OCI-LY7 (cell line): ENCODE measurements at regions not wholly inside any gene's neighbourhood (a gene's known extent, or its start where the extent isn't known, plus 50 kb on each side); places are given as distances from the start of the nearest gene placed in this dataset.

ENCODE experiments used
- BruUV-seq: library from RNA; stranded (reverse); fragments of 400-500 nt; replicated peaks from 2 replicates; lab custom pipeline; 2021; lab: Mats Ljungman, UMichigan
- CTCF ChIA-PET: fragments of 300-600 bp; sonication (Branson Sonifier 250); formaldehyde crosslinking; loops from one replicate; lab custom pipeline; 2022; ENCODE audit warnings: antibody characterized with exemption; ENCODE audit not compliant: unreplicated experiment; lab: Charles Lee
- POLR2A ChIA-PET: fragments of 300-600 bp; sonication (Branson Sonifier 250); formaldehyde crosslinking; loops from one replicate; lab custom pipeline; 2022; ENCODE audit warnings: antibody characterized with exemption; lab: Charles Lee
- DNase-seq: peaks from one replicate; pipeline ENCODE4 v3.0.0-alpha.2; 2015; ENCODE audit warnings: low spot score
- H2AFZ ChIP-seq: fragments of 200-600 bp; sonication (generic), shearing (Covaris generic); 2 replicates; pipeline ENCODE4 v1.6.1; 2014; ENCODE audit warnings: mild to moderate bottlenecking, antibody characterized with exemption, low read length, moderate library complexity
- H3K27ac ChIP-seq: fragments of 200-600 bp; sonication (generic); 2 replicates; pipeline ENCODE4 v1.5.1; 2014; ENCODE audit warnings: mixed run types, low read depth, mild to moderate bottlenecking, moderate library complexity, low read length, inconsistent platforms; ENCODE audit not compliant: poor library complexity, severe bottlenecking
- H3K36me3 ChIP-seq: fragments of 200-600 bp; sonication (generic); 2 replicates; pipeline ENCODE4 v1.6.1; 2014; ENCODE audit warnings: mild to moderate bottlenecking, antibody characterized with exemption, low read length, moderate library complexity, mixed read lengths; ENCODE audit not compliant: insufficient read depth
- H3K4me1 ChIP-seq: fragments of 200-600 bp; sonication (generic); 2 replicates; pipeline ENCODE4 v1.5.1; 2014; ENCODE audit warnings: mild to moderate bottlenecking, low read length; ENCODE audit not compliant: insufficient read depth, poor library complexity, severe bottlenecking
- H3K4me2 ChIP-seq: fragments of 200-600 bp; sonication (generic); 2 replicates; pipeline ENCODE4 v1.6.1; 2014; ENCODE audit warnings: mild to moderate bottlenecking, low read length
- H3K4me3 ChIP-seq: fragments of 200-600 bp; sonication (generic); 2 replicates; pipeline ENCODE4 v1.5.1; 2014; ENCODE audit warnings: mild to moderate bottlenecking, low read depth, low read length; ENCODE audit not compliant: poor library complexity, severe bottlenecking
- H3K79me2 ChIP-seq: fragments of 200-600 bp; sonication (generic); 2 replicates; pipeline ENCODE4 v1.6.1; 2016; ENCODE audit warnings: low read depth, mild to moderate bottlenecking, low read length, moderate library complexity, mixed read lengths; ENCODE audit not compliant: insufficient read depth
- H3K9me2 ChIP-seq: fragments of 200-600 bp; sonication (generic); 2 replicates; pipeline ENCODE4 v1.6.1; 2016; ENCODE audit warnings: mild to moderate bottlenecking, low read length, mixed read lengths; ENCODE audit not compliant: insufficient read depth
- H3K9me3 ChIP-seq: fragments of 200-600 bp; sonication (generic); 2 replicates; pipeline ENCODE4 v1.6.1; 2014; ENCODE audit warnings: mild to moderate bottlenecking, mixed run types, low read length, mixed read lengths
- H4K20me1 ChIP-seq: fragments of 200-600 bp; sonication (generic); 2 replicates; pipeline ENCODE4 v1.6.1; 2014; ENCODE audit warnings: mild to moderate bottlenecking, antibody characterized with exemption, low read length, moderate library complexity, mixed read lengths; ENCODE audit not compliant: insufficient read depth
- CTCF ChIP-seq: fragments of 200-600 bp; sonication (generic); conservative IDR thresholded peaks from 2 replicates; pipeline ENCODE4 v1.5.1; 2014; ENCODE audit warnings: mild to moderate bottlenecking, antibody characterized with exemption, low read length, moderate library complexity, mixed read lengths
- EZH2phosphoT487 ChIP-seq: fragments of 200-600 bp; sonication (generic); IDR thresholded peaks from 2 replicates; pipeline ENCODE4 v1.6.1; 2018; ENCODE audit warnings: low read depth, borderline replicate concordance, mild to moderate bottlenecking, mixed run types, antibody characterized with exemption, low read length, moderate library complexity, mixed read lengths
- intact Hi-C: fragments of 100-400 bp; cut with micrococcal nuclease; formaldehyde crosslinking; loops from one replicate; pipeline ENCODE4 v1.10.0; 2022; ENCODE audit not compliant: unreplicated experiment

GRCh38 chr4:159871141-159871540 is 768.3 kb downstream of the RAPGEF2 start:
- Histone ChIP-seq H3K9me3 (no peaks in the 10 kb centered on the region), H3K4me2 (no peak overlapping the region), H3K9me2 (no peaks in the 10 kb centered on the region), H3K4me1 (no peaks in the 10 kb centered on the region), H3K4me3 (no peak overlapping the region), H3K79me2 (no peaks in the 10 kb centered on the region), H2AFZ (no peak overlapping the region), H4K20me1 (no peaks in the 10 kb centered on the region), H3K36me3 (no peaks in the 10 kb centered on the region), H3K27ac (no peak overlapping the region)
- intact Hi-C loops: no loop called here
- TF ChIP-seq CTCF (no peak), EZH2phosphoT487 (no peak)
- POLR2A ChIA-PET: interaction anchor here (0.7 kb wide), 1 partner anchor 16 kb away, joined by 3 read pairs; no protein-coding TSS in a partner anchor
- CTCF ChIA-PET: no interaction called here
- no TSS peak for BruUV-seq
- DNase-seq: no peak

- no peaks in the 10 kb centered on the region for H3K4me1 ChIP-seq
- H3K4me2 ChIP-seq: no peak overlapping the region
- no peaks in the 10 kb centered on the region for H3K9me3 ChIP-seq
- H3K4me3 ChIP-seq: no peak overlapping the region
- ChIA-PET CTCF (no interaction called here), POLR2A (no interaction called here)
- no peaks in the 10 kb centered on the region for H3K79me2 ChIP-seq
- H3K9me2 ChIP-seq: no peaks in the 10 kb centered on the region
- intact Hi-C loops: no loop called here
- BruUV-seq: no TSS peak
- H3K27ac ChIP-seq: no peak overlapping the region
- H3K36me3 ChIP-seq: no peaks in the 10 kb centered on the region
- H4K20me1 ChIP-seq: no peaks in the 10 kb centered on the region
- TF ChIP-seq EZH2phosphoT487: no peak
- no peak for TF ChIP-seq CTCF
- H2AFZ ChIP-seq: no peak overlapping the region
- DNase-seq: no peak
Measured at GRCh38 chr4:159881158-159881557, 778.3 kb downstream of the RAPGEF2 start.

- BruUV-seq: no TSS peak
- TF ChIP-seq EZH2phosphoT487 (no peak), CTCF (no peak)
- Histone ChIP-seq H3K9me2 (no peaks in the 10 kb centered on the region), H3K36me3 (no peaks in the 10 kb centered on the region), H3K4me1 (no peaks in the 10 kb centered on the region), H2AFZ (no peak overlapping the region), H3K27ac (no peak overlapping the region), H3K4me2 (no peak overlapping the region), H3K79me2 (no peaks in the 10 kb centered on the region), H4K20me1 (no peaks in the 10 kb centered on the region), H3K9me3 (no peaks in the 10 kb centered on the region), H3K4me3 (no peak overlapping the region)
- intact Hi-C loops: no loop called here
- CTCF ChIA-PET: no interaction called here
- no peak for DNase-seq
- POLR2A ChIA-PET: no interaction called here
Measured at GRCh38 chr4:159884989-159885388, 782.1 kb downstream of the RAPGEF2 start.
